ENCODE measurements at regions not wholly inside any gene's neighbourhood (a gene's known extent, or its start where the extent isn't known, plus 50 kb on each side); places are given as distances from the start of the nearest gene placed in this dataset.

GRCh38 chr12:71071536-71072097 is 86.2 kb downstream of the TSPAN8 start:
- TF ChIP-seq, protein P1, sequence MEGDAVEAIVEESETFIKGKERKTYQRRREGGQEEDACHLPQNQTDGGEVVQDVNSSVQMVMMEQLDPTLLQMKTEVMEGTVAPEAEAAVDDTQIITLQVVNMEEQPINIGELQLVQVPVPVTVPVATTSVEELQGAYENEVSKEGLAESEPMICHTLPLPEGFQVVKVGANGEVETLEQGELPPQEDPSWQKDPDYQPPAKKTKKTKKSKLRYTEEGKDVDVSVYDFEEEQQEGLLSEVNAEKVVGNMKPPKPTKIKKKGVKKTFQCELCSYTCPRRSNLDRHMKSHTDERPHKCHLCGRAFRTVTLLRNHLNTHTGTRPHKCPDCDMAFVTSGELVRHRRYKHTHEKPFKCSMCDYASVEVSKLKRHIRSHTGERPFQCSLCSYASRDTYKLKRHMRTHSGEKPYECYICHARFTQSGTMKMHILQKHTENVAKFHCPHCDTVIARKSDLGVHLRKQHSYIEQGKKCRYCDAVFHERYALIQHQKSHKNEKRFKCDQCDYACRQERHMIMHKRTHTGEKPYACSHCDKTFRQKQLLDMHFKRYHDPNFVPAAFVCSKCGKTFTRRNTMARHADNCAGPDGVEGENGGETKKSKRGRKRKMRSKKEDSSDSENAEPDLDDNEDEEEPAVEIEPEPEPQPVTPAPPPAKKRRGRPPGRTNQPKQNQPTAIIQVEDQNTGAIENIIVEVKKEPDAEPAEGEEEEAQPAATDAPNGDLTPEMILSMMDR (IDR thresholded peaks at IDR 0.05; ENCODE audit: borderline replicate concordance): no peak
- H3K27me3 ChIP-seq (ENCODE audit: low read depth): no peaks in the 10 kb centered on the region
- no peaks in the 10 kb centered on the region for H3K4me1 ChIP-seq
- H3K4me3 ChIP-seq: no peak overlapping the region
- H3K36me3 ChIP-seq: no peaks in the 10 kb centered on the region
- H3K27ac ChIP-seq (replicated peaks): no peak overlapping the region
- H3K9me3 ChIP-seq (replicated peaks): no peaks in the 10 kb centered on the region
- intact Hi-C loops (cut with micrococcal nuclease): no loop called here
- DNase-seq: no peak

DNA sequence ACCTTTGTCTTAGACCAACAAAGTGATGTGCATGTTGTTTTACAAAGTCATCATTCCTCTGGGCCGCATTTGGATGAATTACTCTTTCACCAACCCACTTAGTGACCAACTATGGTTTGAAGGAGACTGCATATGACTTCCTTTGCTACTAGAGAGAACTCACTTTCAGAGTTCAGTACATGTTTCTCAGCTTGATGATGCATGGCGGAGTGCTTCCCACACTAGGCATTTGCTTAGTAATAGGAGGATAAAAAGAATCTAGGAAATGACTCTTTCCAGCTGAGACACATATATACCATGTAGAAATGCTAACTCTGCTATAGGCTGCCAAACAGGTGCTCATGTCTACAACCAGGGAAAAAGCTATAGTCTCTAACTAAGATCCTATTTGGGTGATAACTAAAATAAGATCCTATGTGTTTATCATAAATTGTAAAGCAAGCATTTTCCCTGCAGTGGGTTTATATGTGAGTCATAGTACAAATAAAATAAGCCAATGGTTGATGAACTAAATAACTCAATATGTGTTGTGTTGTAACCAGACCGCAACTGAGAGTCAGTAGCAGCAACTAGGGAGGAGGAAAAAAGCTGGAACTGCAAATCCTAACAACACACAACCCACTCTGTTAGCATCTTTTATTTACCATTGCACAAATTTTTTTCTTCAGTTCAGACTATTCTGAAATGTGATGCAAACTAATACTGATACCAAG is 87.2 kb downstream of the TSPAN8 start:
- no peak overlapping the region for H3K27ac ChIP-seq (replicated peaks)
- DNase-seq: no peak
- H3K4me1 ChIP-seq: no peaks in the 10 kb centered on the region
- H3K4me3 ChIP-seq: no peak overlapping the region
- no peaks in the 10 kb centered on the region for H3K9me3 ChIP-seq (replicated peaks)
- TF ChIP-seq, protein P1 (IDR thresholded peaks at IDR 0.05; ENCODE audit: borderline replicate concordance): no peak
- no peaks in the 10 kb centered on the region for H3K27me3 ChIP-seq (ENCODE audit: low read depth)
- no peaks in the 10 kb centered on the region for H3K36me3 ChIP-seq
- intact Hi-C loops (cut with micrococcal nuclease): no loop called here

DNA sequence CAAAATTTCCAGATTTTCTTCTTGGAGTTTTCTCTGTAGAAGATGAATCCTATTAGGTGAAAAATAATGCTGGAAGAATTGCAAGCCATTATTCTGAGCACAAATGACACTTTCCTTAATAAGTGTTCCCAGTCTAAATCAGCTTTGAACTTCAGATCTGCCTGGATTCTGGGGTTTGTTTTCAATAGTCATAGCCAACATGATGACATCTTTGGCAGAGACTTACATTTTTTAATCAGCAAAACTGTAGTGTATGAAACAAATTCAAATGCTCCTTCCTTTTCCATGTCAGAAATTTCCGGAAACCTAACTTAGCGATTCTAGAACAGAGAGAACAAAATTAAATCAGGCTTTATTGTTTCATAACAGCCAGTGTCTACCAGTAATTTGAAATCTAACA is 88.5 kb downstream of the TSPAN8 start:
- Histone ChIP-seq H3K9me3 (replicated peaks) (no peaks in the 10 kb centered on the region), H3K36me3 (no peaks in the 10 kb centered on the region), H3K4me3 (no peak overlapping the region), H3K27me3 (ENCODE audit: low read depth) (no peaks in the 10 kb centered on the region), H3K27ac (replicated peaks) (no peak overlapping the region), H3K4me1 (no peaks in the 10 kb centered on the region)
- intact Hi-C loops (cut with micrococcal nuclease): no loop called here
- no peak for DNase-seq
- TF ChIP-seq, protein P1 (IDR thresholded peaks at IDR 0.05; ENCODE audit: borderline replicate concordance): no peak

DNA sequence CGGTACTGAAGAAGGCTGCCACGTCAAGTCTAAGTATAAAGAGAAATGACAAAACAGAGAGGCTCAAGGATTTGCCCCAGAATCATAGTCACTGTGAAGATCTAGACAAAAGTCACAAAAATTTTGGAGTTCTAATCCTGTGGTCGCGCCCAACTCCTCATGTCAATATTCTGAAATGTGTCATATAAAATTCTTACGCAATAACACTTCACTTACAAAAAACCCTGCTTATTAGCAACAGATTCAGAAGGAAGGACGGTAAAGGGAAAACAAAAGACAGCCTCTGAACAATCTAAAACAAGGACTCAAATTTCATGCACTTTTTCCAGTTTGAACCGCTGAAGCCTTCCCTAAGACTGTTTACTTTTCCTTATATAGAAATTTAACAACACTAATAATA is 94.7 kb downstream of the TSPAN8 start:
- Histone ChIP-seq H3K36me3 (no peaks in the 10 kb centered on the region), H3K4me1 (no peaks in the 10 kb centered on the region), H3K27ac (replicated peaks) (no peak overlapping the region), H3K27me3 (ENCODE audit: low read depth) (no peaks in the 10 kb centered on the region), H3K4me3 (no peak overlapping the region), H3K9me3 (replicated peaks) (no peaks in the 10 kb centered on the region)
- intact Hi-C loops (cut with micrococcal nuclease): no loop called here
- no peak for DNase-seq
- TF ChIP-seq, protein P1 (IDR thresholded peaks at IDR 0.05; ENCODE audit: borderline replicate concordance): no peak

DNA sequence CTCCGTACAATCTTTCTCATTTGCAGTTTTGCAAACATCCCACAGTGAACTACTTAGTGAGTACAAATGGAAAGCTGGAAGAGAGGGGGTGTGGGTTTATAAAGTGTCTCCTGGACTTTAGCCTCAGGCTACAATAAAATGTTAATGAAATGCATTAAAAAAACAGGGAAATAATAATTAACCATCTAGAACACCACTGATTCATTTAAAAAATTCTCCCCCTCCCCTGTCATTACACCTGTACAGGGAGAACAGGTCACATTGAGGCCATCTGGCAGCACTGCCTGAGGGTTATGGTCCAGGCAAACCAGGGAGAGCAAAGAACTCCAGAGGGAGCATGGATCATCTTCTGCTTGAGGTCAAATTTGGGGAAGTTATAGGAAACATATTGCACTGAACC is 96.3 kb downstream of the TSPAN8 start:
- Histone ChIP-seq H3K36me3 (no peaks in the 10 kb centered on the region), H3K4me3 (no peak overlapping the region), H3K9me3 (replicated peaks) (no peaks in the 10 kb centered on the region), H3K27ac (replicated peaks) (no peak overlapping the region), H3K4me1 (no peaks in the 10 kb centered on the region), H3K27me3 (ENCODE audit: low read depth) (no peaks in the 10 kb centered on the region)
- TF ChIP-seq, protein P1 (IDR thresholded peaks at IDR 0.05; ENCODE audit: borderline replicate concordance): no peak
- DNase-seq: no peak
- intact Hi-C loops (cut with micrococcal nuclease): no loop called here

Measured in left ventricle myocardium inferior (tissue), 1 donor.